MCF 10A (cell line): ENCODE measurements at regions not wholly inside any gene's neighbourhood (a gene's known extent, or its start where the extent isn't known, plus 50 kb on each side); places are given as distances from the start of the nearest gene placed in this dataset.

ENCODE experiments used
- BruUV-seq: library from RNA; stranded (reverse); fragments of 400-500 nt; replicated peaks from 2 replicates; lab custom pipeline; 2021; lab: Mats Ljungman, UMichigan
- CTCF ChIA-PET: fragments of 300-600 bp; sonication (Branson Sonifier 250); formaldehyde crosslinking; extraction: SDS; loops from one replicate; lab custom pipeline; 2021; ENCODE audit warnings: antibody characterized with exemption, inconsistent platforms; lab: Yijun Ruan, JAX
- POLR2A ChIA-PET: fragments of 300-600, 350-650 bp; sonication (Branson Sonifier 250); formaldehyde crosslinking; extraction: SDS; loops from one replicate; lab custom pipeline; 2020; ENCODE audit warnings: antibody characterized with exemption, inconsistent platforms; lab: Yijun Ruan, JAX
- DNase-seq: peaks from one replicate; pipeline ENCODE4 v3.0.0-alpha.2; 2018; ENCODE audit not compliant: unreplicated experiment
- H3K27ac Mint-ChIP-seq: one replicate; pipeline ENCODE4 v1.8.0; 2022; ENCODE audit warnings: mild to moderate bottlenecking, low read depth, mixed read lengths; ENCODE audit not compliant: unreplicated experiment
- H3K27me3 Mint-ChIP-seq: one replicate; pipeline ENCODE4 v1.8.0; 2022; ENCODE audit warnings: mixed read lengths; ENCODE audit not compliant: insufficient read depth, unreplicated experiment
- H3K36me3 Mint-ChIP-seq: one replicate; pipeline ENCODE4 v1.8.0; 2022; ENCODE audit warnings: mild to moderate bottlenecking, moderate library complexity, mixed read lengths; ENCODE audit not compliant: insufficient read depth, unreplicated experiment
- H3K4me1 Mint-ChIP-seq: one replicate; pipeline ENCODE4 v1.8.0; 2022; ENCODE audit warnings: mixed read lengths; ENCODE audit not compliant: insufficient read depth, unreplicated experiment
- H3K4me3 Mint-ChIP-seq: one replicate; pipeline ENCODE4 v1.8.0; 2022; ENCODE audit warnings: mild to moderate bottlenecking, moderate library complexity, mixed read lengths; ENCODE audit not compliant: unreplicated experiment
- H3K9me3 Mint-ChIP-seq: one replicate; pipeline ENCODE4 v1.8.0; 2022; ENCODE audit warnings: mixed read lengths; ENCODE audit not compliant: unreplicated experiment
- intact Hi-C: fragments of 100-400 bp; cut with micrococcal nuclease; formaldehyde crosslinking; loops from 2 replicates; pipeline ENCODE4 v1.14.1; 2022
- TF ChIP-seq, protein P1 (sequence below): fragments of 200-600 bp; IDR thresholded peaks from one replicate; pipeline ENCODE4 v1.8.0; 2022; ENCODE audit warnings: antibody characterized with exemption, mild to moderate bottlenecking; ENCODE audit not compliant: unreplicated experiment

DNA sequence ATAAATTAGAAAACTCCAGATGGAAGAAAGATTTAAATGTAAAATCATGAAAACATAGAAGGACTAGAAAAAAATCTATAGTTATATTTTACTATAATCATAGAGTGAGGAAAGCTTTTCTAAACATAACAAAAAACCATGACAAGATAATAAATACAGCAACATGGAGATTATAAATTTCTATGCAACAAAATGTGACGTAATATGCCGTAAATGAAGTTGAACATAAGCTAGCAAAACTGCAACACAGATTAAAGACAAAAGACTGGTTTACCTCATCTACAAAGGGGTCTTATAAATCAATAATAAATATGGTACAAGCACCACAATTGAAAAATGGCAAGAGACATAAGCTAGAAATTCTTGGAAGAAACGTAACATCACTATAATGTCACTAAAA, 140.4 kb downstream of the C4orf33 start:
- Mint-ChIP-seq H3K4me3 (no peak overlapping the region), H3K4me1 (peaks cover 5% of the 10 kb centered on the region), H3K9me3 (no peaks in the 10 kb centered on the region), H3K36me3 (no peaks in the 10 kb centered on the region), H3K27ac (no peak overlapping the region), H3K27me3 (no peaks in the 10 kb centered on the region)
- DNase-seq, result no peak
- intact Hi-C loops, result no loop called here
- BruUV-seq, result no TSS peak
- ChIA-PET CTCF (no interaction called here), POLR2A (no interaction called here)
- TF ChIP-seq, protein P1, sequence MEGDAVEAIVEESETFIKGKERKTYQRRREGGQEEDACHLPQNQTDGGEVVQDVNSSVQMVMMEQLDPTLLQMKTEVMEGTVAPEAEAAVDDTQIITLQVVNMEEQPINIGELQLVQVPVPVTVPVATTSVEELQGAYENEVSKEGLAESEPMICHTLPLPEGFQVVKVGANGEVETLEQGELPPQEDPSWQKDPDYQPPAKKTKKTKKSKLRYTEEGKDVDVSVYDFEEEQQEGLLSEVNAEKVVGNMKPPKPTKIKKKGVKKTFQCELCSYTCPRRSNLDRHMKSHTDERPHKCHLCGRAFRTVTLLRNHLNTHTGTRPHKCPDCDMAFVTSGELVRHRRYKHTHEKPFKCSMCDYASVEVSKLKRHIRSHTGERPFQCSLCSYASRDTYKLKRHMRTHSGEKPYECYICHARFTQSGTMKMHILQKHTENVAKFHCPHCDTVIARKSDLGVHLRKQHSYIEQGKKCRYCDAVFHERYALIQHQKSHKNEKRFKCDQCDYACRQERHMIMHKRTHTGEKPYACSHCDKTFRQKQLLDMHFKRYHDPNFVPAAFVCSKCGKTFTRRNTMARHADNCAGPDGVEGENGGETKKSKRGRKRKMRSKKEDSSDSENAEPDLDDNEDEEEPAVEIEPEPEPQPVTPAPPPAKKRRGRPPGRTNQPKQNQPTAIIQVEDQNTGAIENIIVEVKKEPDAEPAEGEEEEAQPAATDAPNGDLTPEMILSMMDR, result no peak

DNA sequence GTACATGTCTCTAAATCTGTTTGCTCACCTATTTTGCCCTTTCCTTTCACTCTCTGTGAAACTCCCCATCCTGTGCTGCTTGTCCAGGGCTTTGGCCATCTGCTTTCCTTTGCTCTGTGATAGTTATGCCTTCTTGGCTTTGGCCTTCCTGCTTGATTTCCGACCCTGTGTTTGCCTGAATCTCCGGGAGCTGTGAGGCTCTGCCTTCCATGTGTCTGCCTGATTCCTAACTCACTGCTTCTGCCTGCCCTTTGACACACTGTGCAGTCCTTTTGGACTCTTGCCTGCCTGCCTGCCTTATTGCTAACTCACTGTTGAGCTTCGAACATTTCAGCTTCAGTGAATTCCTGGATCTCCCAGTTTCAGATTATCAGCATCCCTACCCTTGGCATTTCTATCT, 143.1 kb downstream of the C4orf33 start:
- H3K27me3 Mint-ChIP-seq, result no peaks in the 10 kb centered on the region
- intact Hi-C loops, result no loop called here
- BruUV-seq, result no TSS peak
- no peaks in the 10 kb centered on the region for H3K36me3 Mint-ChIP-seq
- H3K27ac Mint-ChIP-seq, result no peak overlapping the region
- DNase-seq, result no peak
- H3K9me3 Mint-ChIP-seq, result no peaks in the 10 kb centered on the region
- ChIA-PET POLR2A (no interaction called here), CTCF (no interaction called here)
- no peak overlapping the region for H3K4me3 Mint-ChIP-seq
- H3K4me1 Mint-ChIP-seq, result no peaks in the 10 kb centered on the region
- TF ChIP-seq, protein P1, result no peak

DNA sequence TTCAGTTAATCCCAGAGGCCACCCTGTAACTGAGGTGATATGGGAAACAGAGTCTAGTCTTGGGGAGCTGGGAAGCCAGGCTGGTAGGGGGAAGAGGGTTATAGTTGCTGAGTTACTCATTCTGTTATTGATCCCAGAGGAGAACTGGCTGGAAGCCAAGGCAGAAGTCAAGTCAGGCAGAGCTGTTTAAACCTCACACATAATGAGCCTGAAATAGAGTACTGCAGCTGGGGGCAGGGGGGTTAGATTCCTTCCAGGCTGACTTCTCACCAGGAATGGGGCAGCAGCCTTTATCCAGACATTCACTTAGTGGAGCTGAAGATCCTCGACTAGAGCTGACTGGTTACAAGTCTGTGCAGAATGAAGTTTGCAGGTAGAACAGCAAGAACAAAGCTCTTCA, 144.9 kb downstream of the C4orf33 start:
- Mint-ChIP-seq H3K27me3 (no peaks in the 10 kb centered on the region), H3K4me3 (no peak overlapping the region), H3K36me3 (no peaks in the 10 kb centered on the region), H3K4me1 (no peaks in the 10 kb centered on the region), H3K27ac (no peak overlapping the region), H3K9me3 (no peaks in the 10 kb centered on the region)
- ChIA-PET CTCF (no interaction called here), POLR2A (no interaction called here)
- TF ChIP-seq, protein P1, result no peak
- no peak for DNase-seq
- no TSS peak for BruUV-seq
- intact Hi-C loops, result no loop called here

DNA sequence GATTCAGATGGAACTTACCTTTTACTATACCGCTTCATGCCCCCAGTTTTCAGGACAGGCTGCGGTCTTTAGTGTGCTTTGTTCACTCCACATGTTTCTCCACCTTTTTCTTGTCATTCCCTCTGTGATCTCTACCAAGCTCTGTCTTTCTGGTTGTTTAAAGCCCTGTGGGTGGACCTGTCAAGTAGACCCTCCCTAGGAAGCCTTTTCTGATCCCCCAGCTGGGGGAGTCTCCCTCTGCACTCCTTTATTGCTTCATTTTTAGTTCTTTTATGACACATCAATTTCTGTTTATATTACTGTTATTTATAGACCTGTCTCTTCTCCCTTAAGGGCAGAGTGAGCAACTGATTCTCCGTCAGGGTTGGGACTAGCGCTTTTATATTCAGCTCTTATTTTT, 150.2 kb downstream of the C4orf33 start:
- H3K9me3 Mint-ChIP-seq, result peaks cover 6% of the 10 kb centered on the region
- H3K27me3 Mint-ChIP-seq, result no peaks in the 10 kb centered on the region
- TF ChIP-seq, protein P1, result no peak
- no peak overlapping the region for H3K27ac Mint-ChIP-seq
- BruUV-seq, result no TSS peak
- ChIA-PET CTCF (interaction anchor here (0.5 kb wide), 2 partner anchors 90 to 269 kb away, joined by 3 to 4 read pairs; no protein-coding TSS in a partner anchor), POLR2A (no interaction called here)
- DNase-seq, result no peak
- no peak overlapping the region for H3K4me3 Mint-ChIP-seq
- H3K36me3 Mint-ChIP-seq, result no peaks in the 10 kb centered on the region
- no peaks in the 10 kb centered on the region for H3K4me1 Mint-ChIP-seq
- intact Hi-C loops, result no loop called here
